GM12891 (cell line): ENCODE measurements at regions not wholly inside any gene's neighbourhood (a gene's known extent, or its start where the extent isn't known, plus 50 kb on each side); places are given as distances from the start of the nearest gene placed in this dataset.

Experiments used
- POLR2A ChIP-seq: IDR thresholded peaks from 2 replicates; pipeline ENCODE4 v1.6.1; 2011; ENCODE audit warnings: low read depth, low read length, control low read depth
- POLR2AphosphoS5 ChIP-seq: IDR thresholded peaks from 2 replicates; pipeline ENCODE4 v1.6.1; 2011; ENCODE audit warnings: low read depth, low read length, control low read depth

GRCh38 chr14:50011242-50011641, 105.1 kb downstream of the VCPKMT start:
- TF ChIP-seq POLR2A (no peak), POLR2AphosphoS5 (no peak)
